Gastrocnemius medialis (tissue), 4 donors: ENCODE measurements at regions not wholly inside any gene's neighbourhood (a gene's known extent, or its start where the extent isn't known, plus 50 kb on each side); places are given as distances from the start of the nearest gene placed in this dataset.

ENCODE experiments used
- ATAC-seq, 2 donors: fragments of 150-250 bp; one replicate each; pipeline ENCODE4 v1.9.1; 2016
- DNase-seq, 2 donors: peaks; one replicate each; pipeline ENCODE4 v3.0.0-alpha.2; 2019
- H3K27ac ChIP-seq, 4 donors: fragments of 200-600 bp; sonication (generic); 1 replicate in 1 of 4; 2 replicates in 3 of 4; pipeline ENCODE4 v1.5.1; 2016 to 2018; ENCODE audit warnings: mild to moderate bottlenecking in 2 of 4, moderate library complexity in 1 of 4
- H3K27me3 ChIP-seq, 3 donors: fragments of 200-600 bp; sonication (generic) in 2 of 3; 1 replicate in 1 of 3; 2 replicates in 2 of 3; pipeline versions ENCODE4 v1.5.1 to v1.6.0; 2016 to 2019; ENCODE audit warnings: mild to moderate bottlenecking in 1 of 3, moderate library complexity in 1 of 3
- H3K36me3 ChIP-seq, 2 donors: fragments of 200-600 bp; sonication (generic) in 1 of 2; one replicate each; pipeline ENCODE4 v1.5.1; 2017 to 2018
- H3K4me1 ChIP-seq, 2 donors: fragments of 200-600 bp; sonication (generic) in 1 of 2; one replicate each; pipeline ENCODE4 v1.5.1; 2016 to 2017; ENCODE audit warnings: mild to moderate bottlenecking in 2 of 2
- H3K4me3 ChIP-seq, 4 donors: fragments of 200-600 bp; sonication (generic) in 3 of 4; 1 replicate in 1 of 4; 2 replicates in 3 of 4; pipeline ENCODE4 v1.5.1; 2016 to 2019; ENCODE audit warnings: mild to moderate bottlenecking in 2 of 4
- H3K9me3 ChIP-seq, 3 donors: fragments of 200-600 bp; sonication (generic) in 2 of 3; 1 replicate in 1 of 3; 2 replicates in 2 of 3; pipeline ENCODE4 v1.5.1; 2016 to 2019
- CTCF ChIP-seq, 5 experiments: fragments of 450-650 bp in 3 of 5; fragments of 200-600 bp in 2 of 5; sonication (generic) in 2 of 5; IDR thresholded peaks in 4 of 5; conservative IDR thresholded peaks in 1 of 5; 1 replicate in 4 of 5; 2 replicates in 1 of 5; pipeline ENCODE4 v1.5.1; 2016 to 2019; ENCODE audit warnings: antibody characterized with exemption in 5 of 5, mild to moderate bottlenecking in 3 of 5, moderate library complexity in 3 of 5
- POLR2A ChIP-seq, 2 donors: fragments of 450-650 bp; IDR thresholded peaks; one replicate each; pipeline ENCODE4 v1.6.1; 2017; ENCODE audit warnings: antibody characterized with exemption in 2 of 2, mild to moderate bottlenecking in 2 of 2, moderate library complexity in 2 of 2
- in situ Hi-C, 4 donors: fragments of 200-750 bp; cut with MboI; loops; one replicate each; pipeline versions ENCODE4 v1.15.0 to v1.8.0; 2017; ENCODE audit warnings: low sequenced_read_pairs in 4 of 4
- intact Hi-C: fragments of 100-400 bp; cut with DNase I; formaldehyde crosslinking; loops from one replicate; pipeline ENCODE4 v1.15.1; 2023; ENCODE audit warnings: low total_unique reads

GRCh38 chr17:70552982-70553334 lies 383.6 kb downstream of the KCNJ2 start:
- no peak overlapping the region for H3K27ac ChIP-seq
- no peak for TF ChIP-seq POLR2A (IDR thresholded peaks at IDR 0.05)
- TF ChIP-seq CTCF (IDR thresholded peaks at IDR 0.05 in 4 of 5, conservative IDR thresholded peaks at IDR 0.05 in 1 of 5): no peak
- no peaks in the 10 kb centered on the region for H3K36me3 ChIP-seq
- no peak overlapping the region for H3K4me3 ChIP-seq
- DNase-seq (no peak), ATAC-seq (no peak)
- H3K4me1 ChIP-seq: no peaks in the 10 kb centered on the region
- H3K9me3 ChIP-seq: no peaks in the 10 kb centered on the region
- in situ Hi-C loops: loop anchor here (5.0 to 25.0 kb wide), 5 partner anchors 398 to 988 kb away; no protein-coding TSS in a partner anchor
- H3K27me3 ChIP-seq: no peaks in the 10 kb centered on the region
- intact Hi-C loops: loop anchor here (5.0 kb wide), 4 partner anchors 386 to 1026 kb away; partner anchors contain the start of gene KCNJ2

- no peak for TF ChIP-seq CTCF (IDR thresholded peaks at IDR 0.05 in 4 of 5, conservative IDR thresholded peaks at IDR 0.05 in 1 of 5)
- no peak for TF ChIP-seq POLR2A (IDR thresholded peaks at IDR 0.05)
- Histone ChIP-seq H3K36me3 (no peaks in the 10 kb centered on the region), H3K4me1 (no peaks in the 10 kb centered on the region), H3K4me3 (no peak overlapping the region), H3K27ac (no peak overlapping the region), H3K27me3 (no peaks in the 10 kb centered on the region), H3K9me3 (no peaks in the 10 kb centered on the region)
- DNase-seq (no peak), ATAC-seq (no peak)
- in situ Hi-C loops (loop anchor here (10.0 to 25.0 kb wide), 4 partner anchors 401 to 991 kb away; no protein-coding TSS in a partner anchor), intact Hi-C loops (no loop called here)
Observed at GRCh38 chr17:70555723-70556122, 386.4 kb downstream of the KCNJ2 start.

DNA sequence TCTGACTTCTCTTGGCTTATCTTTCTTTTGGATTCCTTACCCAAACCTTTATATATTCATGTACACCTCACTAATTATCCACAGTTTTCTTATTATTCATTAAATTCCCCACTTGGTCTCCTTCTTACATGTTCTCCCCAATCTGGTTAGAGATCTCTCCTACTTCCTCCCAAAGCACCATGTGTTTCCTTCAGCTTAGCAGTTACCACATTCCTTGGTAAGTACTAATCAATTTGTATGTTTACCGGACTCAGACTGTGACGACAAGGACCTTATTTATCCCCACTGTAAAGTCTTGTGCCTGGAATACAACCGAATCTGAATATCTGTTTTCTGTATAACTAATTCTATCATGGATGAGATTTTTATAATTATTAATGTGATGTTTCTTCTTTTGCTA lies 389.5 kb downstream of the KCNJ2 start:
- intact Hi-C loops: no loop called here
- in situ Hi-C loops: loop anchor here (10.0 to 25.0 kb wide), 4 partner anchors 404 to 994 kb away; no protein-coding TSS in a partner anchor
- Histone ChIP-seq H3K27ac (no peak overlapping the region), H3K9me3 (no peaks in the 10 kb centered on the region), H3K27me3 (no peaks in the 10 kb centered on the region), H3K4me3 (no peak overlapping the region), H3K4me1 (peaks cover 0 to 7% of the 10 kb centered on the region in 2 donors), H3K36me3 (no peaks in the 10 kb centered on the region)
- TF ChIP-seq POLR2A (IDR thresholded peaks at IDR 0.05) (no peak), CTCF (IDR thresholded peaks at IDR 0.05 in 4 of 5, conservative IDR thresholded peaks at IDR 0.05 in 1 of 5) (no peak)
- ATAC-seq (no peak), DNase-seq (no peak)

DNA sequence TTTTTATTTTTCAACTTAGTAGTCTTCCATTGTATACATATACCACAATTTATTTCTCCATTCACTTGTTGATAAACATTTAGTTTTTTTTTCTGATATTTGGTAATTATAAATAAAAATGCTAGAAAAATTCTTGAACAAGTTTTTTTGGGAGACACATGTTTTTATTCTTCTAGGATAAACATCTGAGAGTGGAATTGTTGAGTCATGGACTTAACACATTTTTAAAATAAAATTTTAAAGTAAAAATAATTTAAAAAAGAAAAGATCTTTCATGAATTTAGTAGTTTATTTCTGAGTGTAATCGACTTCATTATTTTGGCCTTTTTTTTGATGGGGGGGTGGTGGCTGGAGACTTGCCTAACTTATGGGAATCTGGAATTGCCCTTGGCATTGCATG lies 391.1 kb downstream of the KCNJ2 start:
- H3K27ac ChIP-seq: no peak overlapping the region
- no peak overlapping the region for H3K4me3 ChIP-seq
- no peaks in the 10 kb centered on the region for H3K36me3 ChIP-seq
- H3K9me3 ChIP-seq: no peaks in the 10 kb centered on the region
- intact Hi-C loops (no loop called here), in situ Hi-C loops (loop anchor here in 1 of 4 donors (25.0 kb wide), 1 partner anchor 973 kb away; no protein-coding TSS in a partner anchor)
- ATAC-seq (no peak), DNase-seq (no peak)
- H3K4me1 ChIP-seq: peaks cover 0 to 7% of the 10 kb centered on the region in 2 donors
- TF ChIP-seq POLR2A (IDR thresholded peaks at IDR 0.05) (no peak), CTCF (IDR thresholded peaks at IDR 0.05 in 4 of 5, conservative IDR thresholded peaks at IDR 0.05 in 1 of 5) (no peak)
- no peaks in the 10 kb centered on the region for H3K27me3 ChIP-seq

- Histone ChIP-seq H3K9me3 (no peaks in the 10 kb centered on the region), H3K36me3 (no peaks in the 10 kb centered on the region), H3K4me3 (no peak overlapping the region), H3K27me3 (no peaks in the 10 kb centered on the region), H3K27ac (no peak overlapping the region), H3K4me1 (peaks cover 0 to 7% of the 10 kb centered on the region in 2 donors)
- in situ Hi-C loops: loop anchor here in 1 of 4 donors (25.0 kb wide), 1 partner anchor 975 kb away; no protein-coding TSS in a partner anchor
- DNase-seq (no peak), ATAC-seq (no peak)
- TF ChIP-seq CTCF (IDR thresholded peaks at IDR 0.05 in 4 of 5, conservative IDR thresholded peaks at IDR 0.05 in 1 of 5): no peak
- TF ChIP-seq POLR2A (IDR thresholded peaks at IDR 0.05): no peak
- intact Hi-C loops: no loop called here
Observed at GRCh38 chr17:70562137-70562536, 392.8 kb downstream of the KCNJ2 start.
